ENCODE measurements at regions not wholly inside any gene's neighbourhood (a gene's known extent, or its start where the extent isn't known, plus 50 kb on each side); places are given as distances from the start of the nearest gene placed in this dataset.

- ChIA-PET POLR2A (no interaction called here), CTCF (no interaction called here)
- Mint-ChIP-seq H3K27ac (no peak overlapping the region), H3K4me1 (peaks cover 5% of the 10 kb centered on the region), H3K9me3 (no peaks in the 10 kb centered on the region), H3K27me3 (peaks cover 5% of the 10 kb centered on the region), H3K36me3 (ENCODE audit: low read depth) (no peaks in the 10 kb centered on the region), H3K4me3 (no peak overlapping the region)
- DNase-seq = no peak
- no peak for TF ChIP-seq CTCF (IDR thresholded peaks at IDR 0.05)
- intact Hi-C loops (cut with micrococcal nuclease) = no loop called here
- no peak for ATAC-seq (ENCODE audit: low read depth)
These were observed 396.8 kb downstream of the TLE4 start for GRCh38 chr9:79968533-79968932.

GRCh38 chr9:79962836-79963235 is 391.1 kb downstream of the TLE4 start:
- no peak for TF ChIP-seq CTCF (IDR thresholded peaks at IDR 0.05)
- no peak for ATAC-seq (ENCODE audit: low read depth)
- ChIA-PET POLR2A (no interaction called here), CTCF (no interaction called here)
- no peaks in the 10 kb centered on the region for H3K36me3 Mint-ChIP-seq (ENCODE audit: low read depth)
- H3K27ac Mint-ChIP-seq = no peak overlapping the region
- peaks cover 5% of the 10 kb centered on the region for H3K27me3 Mint-ChIP-seq
- intact Hi-C loops (cut with micrococcal nuclease) = no loop called here
- no peaks in the 10 kb centered on the region for H3K9me3 Mint-ChIP-seq
- DNase-seq = no peak
- H3K4me3 Mint-ChIP-seq = no peak overlapping the region
- no peaks in the 10 kb centered on the region for H3K4me1 Mint-ChIP-seq

GRCh38 chr9:79962150-79962549 is 390.4 kb downstream of the TLE4 start:
- H3K4me1 Mint-ChIP-seq = no peaks in the 10 kb centered on the region
- ChIA-PET CTCF (no interaction called here), POLR2A (no interaction called here)
- intact Hi-C loops (cut with micrococcal nuclease) = no loop called here
- TF ChIP-seq CTCF (IDR thresholded peaks at IDR 0.05) = no peak
- no peak overlapping the region for H3K4me3 Mint-ChIP-seq
- DNase-seq (no peak), ATAC-seq (ENCODE audit: low read depth) (no peak)
- no peaks in the 10 kb centered on the region for H3K9me3 Mint-ChIP-seq
- no peak overlapping the region for H3K27ac Mint-ChIP-seq
- H3K27me3 Mint-ChIP-seq = peaks cover 5% of the 10 kb centered on the region
- no peaks in the 10 kb centered on the region for H3K36me3 Mint-ChIP-seq (ENCODE audit: low read depth)

- Mint-ChIP-seq H3K36me3 (ENCODE audit: low read depth) (peaks cover 6% of the 10 kb centered on the region), H3K9me3 (peaks cover 9% of the 10 kb centered on the region), H3K4me1 (no peaks in the 10 kb centered on the region), H3K4me3 (no peak overlapping the region), H3K27me3 (no peaks in the 10 kb centered on the region), H3K27ac (no peak overlapping the region)
- no peak for TF ChIP-seq CTCF (IDR thresholded peaks at IDR 0.05)
- ATAC-seq (ENCODE audit: low read depth) (no peak), DNase-seq (no peak)
- intact Hi-C loops (cut with micrococcal nuclease) = no loop called here
- ChIA-PET CTCF (no interaction called here), POLR2A (no interaction called here)
These were observed 383.5 kb downstream of the TLE4 start for GRCh38 chr9:79955300-79955699.

- ChIA-PET CTCF (no interaction called here), POLR2A (no interaction called here)
- no peak for TF ChIP-seq CTCF (IDR thresholded peaks at IDR 0.05)
- intact Hi-C loops (cut with micrococcal nuclease) = no loop called here
- no peak overlapping the region for H3K27ac Mint-ChIP-seq
- no peaks in the 10 kb centered on the region for H3K27me3 Mint-ChIP-seq
- H3K4me3 Mint-ChIP-seq = no peak overlapping the region
- peaks cover 9% of the 10 kb centered on the region for H3K9me3 Mint-ChIP-seq
- no peaks in the 10 kb centered on the region for H3K4me1 Mint-ChIP-seq
- no peak for ATAC-seq (ENCODE audit: low read depth)
- DNase-seq = no peak
- H3K36me3 Mint-ChIP-seq (ENCODE audit: low read depth) = peaks cover 6% of the 10 kb centered on the region
These were observed 382.1 kb downstream of the TLE4 start for GRCh38 chr9:79953908-79954307.

Measured in activated B cell treated with CpG ODN at 0.5 μM for 24 hours (primary cell).